BJ (cell line): ENCODE measurements at regions not wholly inside any gene's neighbourhood (a gene's known extent, or its start where the extent isn't known, plus 50 kb on each side); places are given as distances from the start of the nearest gene placed in this dataset.
A peak's percentile ranks its signal among the peaks of the same experiment; 100 is the strongest.

ENCODE experiments used
- CTCF ChIA-PET: fragments of 350-600 bp; formaldehyde crosslinking; extraction: SDS; loops from one replicate; lab custom pipeline; 2021; ENCODE audit warnings: antibody characterized with exemption, inconsistent platforms; lab: Yijun Ruan, JAX
- POLR2A ChIA-PET: fragments of 300-600 bp; sonication (Branson Sonifier 250); formaldehyde crosslinking; extraction: SDS; loops from one replicate; lab custom pipeline; 2021; ENCODE audit warnings: antibody characterized with exemption; lab: Charles Lee
- DNase-seq: peaks from one replicate; pipeline ENCODE4 v3.0.0-alpha.2; 2011; ENCODE audit warnings: low read depth
- H3K27me3 ChIP-seq: 2 replicates; pipeline ENCODE4 v1.6.0; 2011; ENCODE audit warnings: low read length; ENCODE audit not compliant: control insufficient read depth, insufficient read depth
- H3K36me3 ChIP-seq: 2 replicates; pipeline ENCODE4 v1.5.1; 2011; ENCODE audit warnings: low read length; ENCODE audit not compliant: control insufficient read depth, insufficient read depth
- H3K4me3 ChIP-seq: 2 replicates; pipeline ENCODE4 v1.5.1; 2011; ENCODE audit warnings: low read depth, mild to moderate bottlenecking, control low read depth, low read length
- TF ChIP-seq, protein P1 (sequence below): IDR thresholded peaks from 2 replicates; pipeline ENCODE4 v1.5.1; 2011; ENCODE audit warnings: low read depth, mild to moderate bottlenecking, control low read depth, inconsistent platforms, low read length, moderate library complexity; ENCODE audit not compliant: insufficient read depth

DNA sequence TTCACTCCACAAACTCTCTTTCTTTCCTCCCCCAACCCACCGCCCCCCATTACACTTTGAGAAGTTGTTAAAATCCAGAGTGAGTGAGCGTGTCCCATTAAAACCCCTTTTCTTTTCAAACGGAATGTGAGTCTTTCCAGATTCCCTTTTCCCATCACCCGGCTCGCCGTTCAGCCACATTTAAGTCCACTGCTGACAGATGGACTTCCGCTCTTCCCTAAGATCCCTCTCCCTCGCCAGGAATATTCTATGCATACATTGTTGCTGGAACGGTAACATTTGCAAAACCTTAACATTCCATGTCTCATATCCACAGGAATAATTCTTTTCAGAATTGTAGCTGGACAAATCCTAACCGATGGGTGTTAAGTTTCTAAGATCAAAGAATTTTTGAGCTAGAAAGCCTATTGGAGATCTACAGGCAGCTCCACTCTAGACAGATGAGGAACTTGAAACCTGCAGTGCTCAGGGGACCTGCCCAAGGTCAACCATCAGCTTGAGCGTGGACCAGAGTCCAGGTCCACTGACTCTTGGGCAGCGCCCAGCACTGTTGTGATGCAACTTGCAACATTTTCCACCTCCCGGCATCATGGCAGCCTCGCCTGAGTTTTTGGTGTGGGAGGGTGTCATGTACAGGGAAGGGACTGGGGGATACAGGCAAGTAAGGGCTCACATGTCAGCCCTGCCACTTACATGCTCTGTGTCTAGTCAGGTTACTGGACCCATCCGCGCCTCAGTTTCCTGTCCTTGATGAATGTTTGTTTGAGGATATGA lies 500.1 kb downstream of the CCDC171 start:
- TF ChIP-seq, protein P1, sequence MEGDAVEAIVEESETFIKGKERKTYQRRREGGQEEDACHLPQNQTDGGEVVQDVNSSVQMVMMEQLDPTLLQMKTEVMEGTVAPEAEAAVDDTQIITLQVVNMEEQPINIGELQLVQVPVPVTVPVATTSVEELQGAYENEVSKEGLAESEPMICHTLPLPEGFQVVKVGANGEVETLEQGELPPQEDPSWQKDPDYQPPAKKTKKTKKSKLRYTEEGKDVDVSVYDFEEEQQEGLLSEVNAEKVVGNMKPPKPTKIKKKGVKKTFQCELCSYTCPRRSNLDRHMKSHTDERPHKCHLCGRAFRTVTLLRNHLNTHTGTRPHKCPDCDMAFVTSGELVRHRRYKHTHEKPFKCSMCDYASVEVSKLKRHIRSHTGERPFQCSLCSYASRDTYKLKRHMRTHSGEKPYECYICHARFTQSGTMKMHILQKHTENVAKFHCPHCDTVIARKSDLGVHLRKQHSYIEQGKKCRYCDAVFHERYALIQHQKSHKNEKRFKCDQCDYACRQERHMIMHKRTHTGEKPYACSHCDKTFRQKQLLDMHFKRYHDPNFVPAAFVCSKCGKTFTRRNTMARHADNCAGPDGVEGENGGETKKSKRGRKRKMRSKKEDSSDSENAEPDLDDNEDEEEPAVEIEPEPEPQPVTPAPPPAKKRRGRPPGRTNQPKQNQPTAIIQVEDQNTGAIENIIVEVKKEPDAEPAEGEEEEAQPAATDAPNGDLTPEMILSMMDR, result no peak
- POLR2A ChIA-PET, result no interaction called here
- CTCF ChIA-PET, result interaction anchor here (1.2 to 1.7 kb wide), 2 partner anchors 11 to 20 kb away, joined by 3 to 4 read pairs; no protein-coding TSS in a partner anchor
- Histone ChIP-seq H3K4me3 (no peak overlapping the region), H3K36me3 (no peaks in the 10 kb centered on the region), H3K27me3 (no peaks in the 10 kb centered on the region)
- no peak for DNase-seq

DNA sequence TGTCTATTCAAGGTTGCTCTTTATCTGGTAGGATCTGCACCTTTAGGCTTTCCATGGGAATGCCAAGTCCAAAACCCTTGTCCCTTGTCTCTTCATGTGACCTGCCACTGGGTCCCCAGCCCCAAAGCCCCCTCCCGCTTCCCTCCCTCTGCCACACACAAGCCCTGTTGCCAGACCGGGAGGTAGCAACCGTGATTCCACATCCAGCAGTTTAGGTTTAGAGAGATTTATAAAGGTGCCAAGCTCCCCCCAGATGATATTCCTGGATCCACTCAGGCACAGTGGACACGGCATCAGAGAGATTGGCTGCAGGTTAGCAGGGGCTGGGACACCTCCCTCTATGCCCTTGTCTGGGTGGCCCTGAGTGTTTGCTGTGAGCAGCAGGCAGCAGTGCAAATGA lies 504.7 kb downstream of the CCDC171 start:
- no peak for DNase-seq
- Histone ChIP-seq H3K27me3 (no peaks in the 10 kb centered on the region), H3K4me3 (no peak overlapping the region), H3K36me3 (no peaks in the 10 kb centered on the region)
- TF ChIP-seq, protein P1, result no peak
- POLR2A ChIA-PET, result no interaction called here
- CTCF ChIA-PET, result interaction anchor here (1.6 kb wide), 1 partner anchor 9 kb away, joined by 3 read pairs; no protein-coding TSS in a partner anchor

DNA sequence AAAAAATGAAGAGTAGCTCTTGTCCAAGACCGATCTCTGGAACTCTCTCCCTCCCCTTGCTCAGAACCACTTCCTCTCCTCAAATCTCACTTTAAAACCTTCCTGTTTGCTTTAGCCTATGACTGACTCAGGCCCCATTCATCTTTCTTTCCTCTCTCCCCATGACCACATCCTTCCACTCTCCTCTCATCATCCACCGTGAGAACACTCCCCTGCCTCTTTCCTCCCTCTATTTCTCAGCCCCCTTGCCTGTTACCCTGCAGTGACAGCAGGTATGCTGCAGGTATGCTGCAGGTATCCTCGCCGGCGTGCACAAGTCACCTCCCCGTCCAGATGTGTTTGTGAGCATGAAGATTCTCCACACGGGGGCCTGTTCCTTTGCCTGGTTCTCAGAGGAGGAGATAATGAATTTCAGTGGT lies 505.3 kb downstream of the CCDC171 start:
- no peaks in the 10 kb centered on the region for H3K36me3 ChIP-seq
- no peak for DNase-seq
- H3K4me3 ChIP-seq, result no peak overlapping the region
- TF ChIP-seq, protein P1, result no peak
- no peaks in the 10 kb centered on the region for H3K27me3 ChIP-seq
- ChIA-PET CTCF (interaction anchor here (0.6 to 1.6 kb wide), 2 partner anchors 10 to 1410 kb away, joined by 3 read pairs; no protein-coding TSS in a partner anchor), POLR2A (interaction anchor here (0.6 kb wide), 1 partner anchor 554 kb away, joined by 4 read pairs; no protein-coding TSS in a partner anchor)

DNA sequence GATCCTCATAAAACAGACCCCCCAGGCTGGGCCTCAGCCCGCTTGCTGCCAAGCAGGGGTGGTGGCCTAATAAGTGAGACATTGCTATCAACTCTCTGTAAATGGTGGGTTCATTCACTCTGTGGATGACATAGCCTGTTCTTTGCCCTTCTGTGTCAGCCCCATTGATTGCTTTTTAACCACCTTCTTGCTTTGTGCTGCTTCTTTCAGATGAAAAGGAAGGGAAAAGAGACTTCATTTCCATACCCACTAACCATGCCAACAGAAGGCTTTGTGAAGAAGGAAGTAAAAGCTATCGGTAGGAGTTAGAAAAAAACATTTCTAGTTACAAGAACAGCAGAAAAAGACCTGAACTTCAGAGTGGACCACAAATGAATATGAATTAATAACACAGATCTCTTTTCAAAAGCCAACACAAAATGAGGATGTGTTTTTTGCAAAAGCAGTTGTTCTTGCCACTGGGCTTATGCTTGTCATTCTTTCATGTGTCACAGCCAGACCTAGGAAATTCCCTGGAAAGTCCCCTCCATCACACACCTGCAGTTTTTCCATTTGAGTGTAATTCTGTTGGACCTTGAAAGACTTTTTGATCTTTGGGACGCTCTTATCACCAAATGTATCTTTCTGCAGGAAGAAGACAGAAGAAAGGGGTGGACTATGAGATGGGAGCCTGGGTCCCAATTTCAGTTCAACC lies 507.7 kb downstream of the CCDC171 start:
- CTCF ChIA-PET, result no interaction called here
- TF ChIP-seq, protein P1, result no peak
- H3K4me3 ChIP-seq, result no peak overlapping the region
- no peak for DNase-seq
- no peaks in the 10 kb centered on the region for H3K27me3 ChIP-seq
- H3K36me3 ChIP-seq, result no peaks in the 10 kb centered on the region
- POLR2A ChIA-PET, result no interaction called here

DNA sequence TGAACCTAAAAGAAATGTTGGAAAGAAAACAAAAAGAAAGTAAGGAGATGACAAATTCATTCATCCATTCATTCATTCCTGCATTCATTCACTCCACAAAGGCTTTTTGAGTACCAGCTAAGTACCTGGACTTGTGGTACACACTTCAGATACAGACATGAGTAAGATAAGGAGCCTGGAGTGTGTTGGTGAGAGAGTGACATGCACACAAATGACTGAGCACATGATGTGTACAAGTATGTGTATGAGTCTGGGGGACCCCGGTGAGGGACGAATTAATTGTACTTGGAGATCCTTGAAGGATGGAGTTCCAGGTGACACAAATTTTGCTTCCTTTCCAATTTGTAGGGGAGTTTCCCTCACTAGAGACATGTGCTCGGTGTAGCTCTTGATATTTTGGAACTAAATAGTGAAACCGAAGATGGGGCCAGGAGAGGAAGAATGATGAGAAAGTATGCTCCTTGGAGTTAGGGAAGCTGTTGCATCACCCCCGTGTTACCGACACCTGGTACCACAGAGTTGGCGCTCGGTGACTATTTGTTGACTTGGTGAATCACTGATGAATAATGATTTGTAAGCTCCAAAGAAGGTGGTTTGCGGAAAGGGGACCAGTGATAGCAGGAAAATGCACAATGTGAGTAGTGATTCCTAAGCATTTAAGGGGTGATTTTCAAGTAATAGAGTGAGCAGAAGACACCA lies 509.8 kb downstream of the CCDC171 start:
- Histone ChIP-seq H3K27me3 (no peaks in the 10 kb centered on the region), H3K4me3 (no peak overlapping the region), H3K36me3 (no peaks in the 10 kb centered on the region)
- ChIA-PET POLR2A (no interaction called here), CTCF (interaction anchor here (1.2 kb wide), 1 partner anchor 10 kb away, joined by 3 read pairs; no protein-coding TSS in a partner anchor)
- peak; percentile 37 for DNase-seq
- TF ChIP-seq, protein P1, result no peak
